ENCODE measurements at regions not wholly inside any gene's neighbourhood (a gene's known extent, or its start where the extent isn't known, plus 50 kb on each side); places are given as distances from the start of the nearest gene placed in this dataset.

DNA sequence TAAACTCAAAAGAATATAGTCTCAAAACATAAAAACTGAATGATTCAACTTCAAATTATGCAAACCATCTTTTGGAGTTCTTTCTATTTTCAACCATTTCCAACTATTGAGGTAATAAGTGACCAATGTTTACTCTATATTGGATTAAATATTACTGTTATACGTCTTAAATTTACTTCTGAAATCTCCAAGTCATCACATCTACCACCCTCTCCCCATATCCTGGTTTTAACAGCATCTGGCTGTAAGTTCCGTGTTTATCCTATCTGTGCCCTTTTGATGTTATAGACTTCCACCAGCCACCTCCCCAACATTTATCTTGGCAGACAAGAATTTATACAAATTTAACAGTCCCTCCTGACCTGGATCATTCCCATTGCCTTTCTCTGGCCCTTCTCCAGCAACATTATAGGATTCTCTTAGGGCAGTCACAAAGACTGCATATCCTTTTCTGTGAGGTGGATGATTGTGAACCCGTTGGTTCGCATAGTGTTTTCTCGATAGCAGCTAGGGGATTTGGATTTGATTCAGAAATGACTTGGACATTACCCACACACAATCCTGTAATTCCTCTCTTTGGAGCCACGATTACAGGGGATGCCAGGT, 313.4 kb upstream of the FMN2 start:
- Mint-ChIP-seq H3K4me1 (no peaks in the 10 kb centered on the region), H3K27me3 (no peaks in the 10 kb centered on the region), H3K4me3 (no peak overlapping the region), H3K36me3 (ENCODE audit: low read depth) (no peaks in the 10 kb centered on the region), H3K27ac (no peak overlapping the region)
- ATAC-seq: no peak
- no peaks in the 10 kb centered on the region for H3K9me3 ChIP-seq (ENCODE audit: control insufficient read depth, low read length, poor library complexity, severe bottlenecking)
- no peak for DNase-seq

DNA sequence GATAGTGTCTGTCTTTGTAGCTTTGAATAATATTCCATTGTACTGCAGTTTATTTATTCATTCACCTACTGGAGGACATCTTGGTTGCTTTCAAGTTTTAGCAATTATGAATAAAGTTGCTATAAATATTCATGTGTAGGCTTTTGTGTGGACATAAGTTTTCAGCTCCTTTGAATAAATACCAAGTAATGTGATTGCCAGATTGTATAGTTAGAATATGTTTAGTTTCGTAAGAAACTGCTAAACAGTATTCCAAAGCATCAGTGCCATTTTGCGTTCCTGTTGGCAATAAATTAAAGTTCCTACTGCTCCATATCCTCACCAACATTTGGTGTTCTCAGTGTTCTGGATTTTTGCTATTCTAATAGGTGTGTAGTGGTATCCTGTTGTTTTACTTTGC, 311.7 kb upstream of the FMN2 start:
- H3K27me3 Mint-ChIP-seq: no peaks in the 10 kb centered on the region
- DNase-seq: no peak
- no peak overlapping the region for H3K4me3 Mint-ChIP-seq
- H3K27ac Mint-ChIP-seq: no peak overlapping the region
- H3K9me3 ChIP-seq (ENCODE audit: control insufficient read depth, low read length, poor library complexity, severe bottlenecking): no peaks in the 10 kb centered on the region
- no peaks in the 10 kb centered on the region for H3K36me3 Mint-ChIP-seq (ENCODE audit: low read depth)
- H3K4me1 Mint-ChIP-seq: no peaks in the 10 kb centered on the region
- ATAC-seq: no peak

DNA sequence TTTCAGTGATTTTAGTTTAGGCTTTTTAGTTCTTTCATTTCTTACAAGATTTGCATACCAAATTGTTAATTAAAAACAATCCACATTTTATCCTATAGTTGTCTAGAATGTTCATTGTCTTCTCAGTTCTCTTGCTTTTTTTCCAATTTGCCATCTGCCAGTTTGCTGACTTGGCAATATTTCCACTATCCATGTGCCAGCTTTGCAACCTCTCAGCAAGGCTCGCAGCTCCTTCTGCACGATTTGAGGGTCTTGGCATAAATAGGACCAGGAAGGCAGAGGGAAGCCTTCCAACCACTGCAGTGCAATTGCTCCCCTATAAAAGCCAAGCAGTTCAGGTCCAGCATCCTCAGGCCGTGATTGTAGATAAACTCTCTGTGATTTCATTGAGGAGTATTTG, 306.8 kb upstream of the FMN2 start:
- no peaks in the 10 kb centered on the region for H3K4me1 Mint-ChIP-seq

DNA sequence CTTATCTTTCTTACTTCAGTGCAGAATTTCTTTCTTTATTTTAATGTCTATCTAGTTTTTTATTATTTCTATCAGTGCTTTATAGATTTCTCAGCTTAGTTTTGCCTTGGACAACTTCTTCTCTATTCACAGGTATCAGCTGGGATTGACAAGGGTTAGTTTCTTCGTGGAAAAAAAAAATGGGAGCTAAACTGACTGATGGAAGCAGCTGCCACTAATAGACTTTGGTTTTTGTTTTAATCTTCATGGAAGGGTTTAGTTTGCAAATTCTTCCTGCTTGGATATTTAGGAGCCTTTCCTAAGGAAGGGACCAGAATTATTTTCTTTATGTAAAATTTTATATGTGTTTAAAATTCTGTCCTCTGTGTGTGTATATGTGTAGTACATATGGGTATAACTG, 306.1 kb upstream of the FMN2 start:
- H3K4me1 Mint-ChIP-seq: no peaks in the 10 kb centered on the region
- ATAC-seq: no peak
- no peak for DNase-seq
- H3K4me3 Mint-ChIP-seq: no peak overlapping the region
- H3K27ac Mint-ChIP-seq: no peak overlapping the region
- no peaks in the 10 kb centered on the region for H3K36me3 Mint-ChIP-seq (ENCODE audit: low read depth)
- no peaks in the 10 kb centered on the region for H3K9me3 ChIP-seq (ENCODE audit: control insufficient read depth, low read length, poor library complexity, severe bottlenecking)
- H3K27me3 Mint-ChIP-seq: no peaks in the 10 kb centered on the region

More for the DNA sequence above, 306.8 kb upstream of the FMN2 start:
- ATAC-seq: no peak
- no peaks in the 10 kb centered on the region for H3K9me3 ChIP-seq (ENCODE audit: control insufficient read depth, low read length, poor library complexity, severe bottlenecking)
- Mint-ChIP-seq H3K4me3 (no peak overlapping the region), H3K27me3 (no peaks in the 10 kb centered on the region), H3K27ac (no peak overlapping the region), H3K36me3 (ENCODE audit: low read depth) (no peaks in the 10 kb centered on the region)
- no peak for DNase-seq

DNA sequence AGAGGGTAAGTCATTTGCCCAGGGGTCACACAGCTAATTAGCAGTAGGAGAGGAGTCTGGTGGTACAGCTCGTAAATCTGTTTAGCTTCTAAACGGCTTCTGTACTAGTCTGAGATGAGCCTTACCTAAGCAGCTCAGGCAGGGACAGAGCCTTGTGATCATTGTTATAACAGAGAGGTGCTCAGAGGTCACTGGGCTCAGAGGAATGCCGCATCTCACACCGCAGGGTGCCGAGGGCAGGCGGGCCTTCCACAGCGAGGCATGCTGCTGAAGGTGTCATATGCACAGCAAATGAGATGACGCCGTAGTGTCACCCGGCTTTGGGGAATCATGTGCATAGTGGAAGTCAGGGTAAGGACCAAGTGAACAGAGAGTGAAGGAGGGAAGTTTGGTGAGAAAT, 305.2 kb upstream of the FMN2 start:
- no peak for ATAC-seq

DNA sequence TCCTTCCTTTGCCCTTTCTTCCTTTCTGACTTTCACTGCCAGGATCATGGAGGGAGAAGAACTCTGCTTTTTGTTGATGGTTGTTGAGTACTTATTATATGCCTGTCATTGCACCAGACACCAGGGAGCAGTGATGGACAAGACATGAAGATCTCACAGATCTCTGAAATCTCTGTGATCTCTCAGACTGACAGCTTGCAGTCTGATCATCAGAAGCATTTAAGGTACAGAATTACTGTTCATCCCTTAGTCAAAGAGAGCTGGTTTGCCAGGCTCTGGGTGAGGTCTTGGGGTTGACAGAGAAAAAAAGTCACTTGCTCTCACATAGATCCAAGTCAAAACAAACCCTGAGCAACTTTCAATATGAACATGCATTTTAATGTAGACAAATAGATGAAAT, 299.5 kb upstream of the FMN2 start:
- no peaks in the 10 kb centered on the region for H3K9me3 ChIP-seq (ENCODE audit: control insufficient read depth, low read length, poor library complexity, severe bottlenecking)
- Mint-ChIP-seq H3K4me1 (no peaks in the 10 kb centered on the region), H3K27ac (peak overlapping the region; percentile 24), H3K27me3 (no peaks in the 10 kb centered on the region), H3K36me3 (ENCODE audit: low read depth) (no peaks in the 10 kb centered on the region), H3K4me3 (no peak overlapping the region)
- no peak for DNase-seq
- ATAC-seq: no peak

More for the DNA sequence above, 305.2 kb upstream of the FMN2 start:
- no peaks in the 10 kb centered on the region for H3K9me3 ChIP-seq (ENCODE audit: control insufficient read depth, low read length, poor library complexity, severe bottlenecking)
- Mint-ChIP-seq H3K27me3 (no peaks in the 10 kb centered on the region), H3K36me3 (ENCODE audit: low read depth) (no peaks in the 10 kb centered on the region), H3K4me3 (no peak overlapping the region), H3K27ac (no peak overlapping the region), H3K4me1 (no peaks in the 10 kb centered on the region)
- no peak for DNase-seq

DNA sequence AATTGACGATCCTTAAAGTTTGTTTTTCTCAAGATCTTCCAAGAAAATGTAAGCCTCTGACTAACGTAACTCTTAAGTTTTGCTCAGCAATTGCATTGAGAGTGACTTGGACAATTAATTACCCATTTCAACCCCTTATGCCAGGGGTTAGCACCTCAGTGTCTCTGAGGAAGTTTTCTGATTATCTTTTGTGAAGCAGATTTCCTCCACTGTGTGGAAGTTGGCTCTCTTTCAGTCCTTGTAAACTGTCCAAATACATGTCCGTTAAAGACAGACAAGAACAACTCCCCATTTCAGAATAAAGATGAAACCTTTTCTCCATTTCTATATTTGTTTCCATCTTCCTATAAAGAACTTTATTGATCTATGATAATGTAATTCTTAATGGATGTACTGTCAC, 296.4 kb upstream of the FMN2 start:
- no peaks in the 10 kb centered on the region for H3K36me3 Mint-ChIP-seq (ENCODE audit: low read depth)
- H3K27ac Mint-ChIP-seq: no peak overlapping the region
- H3K9me3 ChIP-seq (ENCODE audit: control insufficient read depth, low read length, poor library complexity, severe bottlenecking): no peaks in the 10 kb centered on the region
- ATAC-seq: no peak
- H3K4me3 Mint-ChIP-seq: no peak overlapping the region
- no peaks in the 10 kb centered on the region for H3K4me1 Mint-ChIP-seq
- no peak for DNase-seq
- no peaks in the 10 kb centered on the region for H3K27me3 Mint-ChIP-seq

DNA sequence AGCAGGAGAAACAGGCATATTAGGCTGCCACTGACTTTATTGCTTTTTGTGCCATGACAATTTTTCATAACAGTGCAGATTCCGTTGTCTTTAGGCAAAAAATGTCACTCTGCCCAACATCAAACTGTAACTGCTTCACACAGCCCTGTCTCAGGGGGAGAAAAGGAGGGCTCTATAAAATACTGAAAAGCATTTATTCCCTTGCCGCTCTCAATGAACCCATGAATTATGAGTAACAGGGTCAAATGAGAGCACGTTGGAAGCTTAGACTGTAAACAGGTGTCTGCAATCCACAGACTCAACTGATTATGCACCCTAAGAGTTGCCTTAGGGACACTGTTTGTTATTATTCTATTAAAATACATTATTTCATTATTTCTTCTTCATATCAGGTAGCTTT, 292.1 kb upstream of the FMN2 start:
- no peak for DNase-seq
- no peak overlapping the region for H3K27ac Mint-ChIP-seq
- H3K9me3 ChIP-seq (ENCODE audit: control insufficient read depth, low read length, poor library complexity, severe bottlenecking): no peaks in the 10 kb centered on the region
- no peak for ATAC-seq
- H3K27me3 Mint-ChIP-seq: peaks cover 9% of the 10 kb centered on the region
- H3K36me3 Mint-ChIP-seq (ENCODE audit: low read depth): no peaks in the 10 kb centered on the region
- peaks cover 2% of the 10 kb centered on the region for H3K4me1 Mint-ChIP-seq
- no peak overlapping the region for H3K4me3 Mint-ChIP-seq

DNA sequence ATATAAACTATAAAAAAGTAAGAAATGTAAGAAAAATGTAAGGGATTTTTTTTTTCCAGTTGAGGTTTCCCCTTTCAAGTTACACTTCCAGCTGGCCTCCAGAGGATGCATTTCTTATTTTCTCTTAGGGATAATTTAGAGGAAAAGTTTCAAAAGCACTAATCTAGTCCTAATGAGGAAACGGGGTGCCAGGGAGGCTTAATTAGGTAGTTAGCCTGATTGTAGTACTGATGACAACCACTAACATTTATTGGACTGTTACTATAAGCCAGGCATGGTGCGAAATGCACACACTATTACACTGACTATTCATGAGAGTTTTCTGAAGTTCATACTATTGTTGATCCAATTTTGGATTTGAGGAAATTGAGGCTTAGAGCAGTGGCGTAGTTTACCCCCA, 290.8 kb upstream of the FMN2 start:
- Mint-ChIP-seq H3K4me1 (peaks cover 4% of the 10 kb centered on the region), H3K27ac (no peak overlapping the region), H3K27me3 (peaks cover 15% of the 10 kb centered on the region), H3K36me3 (ENCODE audit: low read depth) (peaks cover 2% of the 10 kb centered on the region), H3K4me3 (no peak overlapping the region)
- no peaks in the 10 kb centered on the region for H3K9me3 ChIP-seq (ENCODE audit: control insufficient read depth, low read length, poor library complexity, severe bottlenecking)
- DNase-seq: no peak
- no peak for ATAC-seq

DNA sequence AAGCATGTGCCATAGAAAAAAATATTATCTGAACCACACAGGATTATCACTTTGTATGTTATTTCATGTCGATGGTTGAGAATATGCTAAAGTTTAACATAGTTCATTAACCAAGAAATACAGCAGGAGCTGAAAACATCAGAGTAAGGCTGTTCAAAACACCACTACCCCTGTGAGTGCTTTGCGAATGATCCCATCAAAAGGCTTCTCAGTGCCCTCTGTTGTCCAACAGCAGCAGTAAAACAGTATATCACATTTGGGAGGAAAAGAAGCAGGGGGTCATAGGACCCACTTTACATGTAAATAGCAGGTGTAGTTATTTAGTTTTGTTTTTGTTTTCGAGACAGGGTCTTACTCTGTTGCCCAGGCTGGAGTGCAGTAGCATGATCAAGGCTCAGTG, 289.4 kb upstream of the FMN2 start:
- Mint-ChIP-seq H3K4me3 (no peak overlapping the region), H3K4me1 (peaks cover 5% of the 10 kb centered on the region), H3K36me3 (ENCODE audit: low read depth) (peaks cover 2% of the 10 kb centered on the region), H3K27me3 (peaks cover 15% of the 10 kb centered on the region), H3K27ac (no peak overlapping the region)
- no peak for ATAC-seq
- no peak for DNase-seq
- H3K9me3 ChIP-seq (ENCODE audit: control insufficient read depth, low read length, poor library complexity, severe bottlenecking): no peaks in the 10 kb centered on the region

DNA sequence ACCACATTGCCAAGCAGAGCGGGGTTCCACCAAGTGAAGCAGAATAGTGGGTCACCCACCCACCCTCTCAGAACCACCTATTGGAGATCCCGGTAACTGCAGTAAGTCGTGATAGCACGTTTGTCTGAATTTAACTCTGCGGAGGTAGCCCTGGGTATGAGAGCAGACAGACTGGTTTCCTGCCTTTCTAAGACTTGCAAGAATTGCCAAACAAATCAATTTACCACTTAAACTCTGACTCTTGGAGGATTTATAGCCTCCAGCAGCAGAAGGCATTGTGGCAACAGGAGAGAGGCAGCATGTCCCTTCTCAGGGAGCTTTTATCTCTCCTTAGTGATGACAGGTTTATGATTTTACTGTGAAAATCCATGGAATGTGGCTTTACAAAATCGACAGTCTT, 287.9 kb upstream of the FMN2 start:
- DNase-seq (no peak), ATAC-seq (no peak)
- Mint-ChIP-seq H3K4me1 (peaks cover 5% of the 10 kb centered on the region), H3K36me3 (ENCODE audit: low read depth) (peaks cover 2% of the 10 kb centered on the region), H3K27ac (peak overlapping the region; percentile 4), H3K4me3 (no peak overlapping the region), H3K27me3 (peaks cover 15% of the 10 kb centered on the region)
- H3K9me3 ChIP-seq (ENCODE audit: control insufficient read depth, low read length, poor library complexity, severe bottlenecking): no peaks in the 10 kb centered on the region

DNA sequence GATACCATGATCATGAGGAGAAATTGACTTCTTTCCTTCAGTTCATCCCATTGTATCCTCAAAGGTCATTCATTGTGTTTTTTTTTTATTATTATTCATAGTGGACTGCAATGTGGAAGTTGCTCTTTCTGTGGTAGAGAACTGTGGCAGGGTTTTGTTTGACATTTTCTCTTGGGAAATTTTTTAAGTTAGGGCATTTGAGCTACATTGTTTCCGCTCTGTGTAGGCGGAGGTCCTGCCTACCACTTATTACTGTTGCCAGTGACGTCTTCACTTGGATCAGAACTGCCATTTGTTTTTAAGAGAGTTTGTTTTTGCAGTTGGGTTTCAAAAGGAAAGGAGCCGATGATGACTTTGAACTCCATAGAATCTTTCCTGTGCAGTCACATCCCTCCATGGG, 287.4 kb upstream of the FMN2 start:
- DNase-seq (no peak), ATAC-seq (no peak)
- H3K4me1 Mint-ChIP-seq: peaks cover 5% of the 10 kb centered on the region
- peaks cover 2% of the 10 kb centered on the region for H3K36me3 Mint-ChIP-seq (ENCODE audit: low read depth)
- no peak overlapping the region for H3K4me3 Mint-ChIP-seq
- H3K9me3 ChIP-seq (ENCODE audit: control insufficient read depth, low read length, poor library complexity, severe bottlenecking): no peaks in the 10 kb centered on the region
- H3K27me3 Mint-ChIP-seq: peaks cover 15% of the 10 kb centered on the region
- no peak overlapping the region for H3K27ac Mint-ChIP-seq

DNA sequence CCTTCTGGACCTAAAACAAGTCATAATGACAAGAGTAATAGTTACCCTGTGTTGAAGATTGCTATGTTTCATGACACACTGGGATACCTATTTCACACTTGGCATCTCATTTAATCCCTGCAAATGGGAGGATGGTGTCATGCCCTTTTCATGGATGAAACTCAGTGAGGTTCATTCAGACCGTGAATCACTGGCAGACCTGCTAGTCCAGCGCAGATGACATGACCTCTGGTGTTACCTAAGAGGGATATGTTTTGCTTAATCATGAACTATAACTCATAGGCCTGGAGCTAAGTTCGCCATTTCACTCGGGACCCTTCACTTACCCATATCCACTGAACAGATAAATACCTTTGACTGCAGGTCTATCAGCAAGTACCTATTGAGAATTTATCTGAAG, 286.6 kb upstream of the FMN2 start:
- H3K4me1 Mint-ChIP-seq: peaks cover 5% of the 10 kb centered on the region
- peaks cover 15% of the 10 kb centered on the region for H3K27me3 Mint-ChIP-seq
- ATAC-seq (no peak), DNase-seq (no peak)
- H3K27ac Mint-ChIP-seq: no peak overlapping the region
- no peaks in the 10 kb centered on the region for H3K9me3 ChIP-seq (ENCODE audit: control insufficient read depth, low read length, poor library complexity, severe bottlenecking)
- peak overlapping the region; percentile 1 for H3K4me3 Mint-ChIP-seq
- peaks cover 2% of the 10 kb centered on the region for H3K36me3 Mint-ChIP-seq (ENCODE audit: low read depth)

DNA sequence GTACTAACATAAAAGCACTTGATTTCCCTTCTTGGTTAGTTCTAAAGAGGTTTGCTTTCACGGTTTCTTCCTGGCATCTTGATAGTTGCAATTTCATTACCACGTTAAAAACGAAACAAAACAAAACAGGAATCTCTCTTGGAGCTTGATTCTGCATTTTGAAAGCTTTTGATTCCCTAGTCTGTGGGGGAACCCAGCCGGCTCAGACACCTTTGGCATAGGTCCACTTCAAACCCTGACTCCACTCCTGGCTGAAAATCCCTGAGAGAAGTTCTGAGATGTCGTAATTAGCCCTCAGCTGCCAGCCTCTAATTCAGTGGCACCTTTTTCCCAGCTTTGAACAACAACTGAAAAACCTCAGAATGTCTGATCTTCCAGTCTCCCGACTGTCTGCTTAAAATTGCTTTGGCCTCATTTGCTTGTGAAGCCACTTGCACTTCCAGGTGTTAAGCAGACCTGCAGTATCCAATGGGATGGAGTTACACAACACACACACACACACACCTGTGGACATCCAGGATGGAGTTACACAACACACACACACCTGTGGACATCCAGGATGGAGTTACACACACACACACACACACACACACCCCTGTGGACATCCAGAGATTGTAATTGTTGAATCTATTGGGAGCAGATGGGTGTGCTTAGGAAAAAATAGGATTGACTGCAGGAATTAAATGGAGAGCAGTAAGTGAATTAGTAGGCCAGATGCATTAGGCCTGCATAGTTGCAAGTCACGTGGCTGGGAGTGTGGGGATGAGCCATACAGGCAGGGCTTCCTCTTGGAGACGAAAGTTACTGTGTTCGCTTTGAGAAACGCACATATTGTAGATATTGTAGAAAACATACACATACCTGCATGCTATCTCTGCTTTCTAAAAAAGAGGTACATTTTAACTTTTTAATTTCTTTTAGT, 285.6 kb upstream of the FMN2 start:
- ATAC-seq (no peak), DNase-seq (no peak)
- no peaks in the 10 kb centered on the region for H3K9me3 ChIP-seq (ENCODE audit: control insufficient read depth, low read length, poor library complexity, severe bottlenecking)
- H3K27me3 Mint-ChIP-seq: peaks cover 15% of the 10 kb centered on the region
- peak overlapping the region; percentile 41 for H3K27ac Mint-ChIP-seq
- H3K4me3 Mint-ChIP-seq: no peak overlapping the region
- peaks cover 2% of the 10 kb centered on the region for H3K36me3 Mint-ChIP-seq (ENCODE audit: low read depth)
- H3K4me1 Mint-ChIP-seq: peaks cover 9% of the 10 kb centered on the region

Data from T-helper 17 cell (primary cell).